HUES6 (cell line): ENCODE measurements at regions not wholly inside any gene's neighbourhood (a gene's known extent, or its start where the extent isn't known, plus 50 kb on each side); places are given as distances from the start of the nearest gene placed in this dataset.
"Not testable (repeated sequence)": the region's sequence is repeated elsewhere in the genome, so short reads cannot be mapped to it uniquely, and the experiment has no call there.

ENCODE experiments used
- H3K27ac ChIP-seq: 2 replicates; pipeline ENCODE4 v1.7.0; 2013; ENCODE audit warnings: low read depth, mild to moderate bottlenecking, low read length, inconsistent platforms
- H3K27me3 ChIP-seq: 2 replicates; pipeline ENCODE4 v1.6.1; 2013; ENCODE audit warnings: low read length; ENCODE audit not compliant: control insufficient read depth, insufficient read depth
- H3K36me3 ChIP-seq: 2 replicates; pipeline ENCODE4 v1.6.1; 2013; ENCODE audit warnings: low read length; ENCODE audit not compliant: control insufficient read depth, insufficient read depth
- H3K4me1 ChIP-seq: 2 replicates; pipeline ENCODE4 v1.6.1; 2013; ENCODE audit warnings: low read length; ENCODE audit not compliant: control insufficient read depth, insufficient read depth
- H3K4me3 ChIP-seq: 2 replicates; pipeline ENCODE4 v1.5.1; 2013; ENCODE audit warnings: low read depth, low read length
- H3K9ac ChIP-seq: one replicate; pipeline ENCODE4 v1.6.1; 2013; ENCODE audit warnings: mild to moderate bottlenecking, low read length
- H3K9me3 ChIP-seq: 2 replicates; pipeline ENCODE4 v1.6.1; 2013; ENCODE audit warnings: low read depth, low read length; ENCODE audit not compliant: control insufficient read depth, insufficient read depth

DNA sequence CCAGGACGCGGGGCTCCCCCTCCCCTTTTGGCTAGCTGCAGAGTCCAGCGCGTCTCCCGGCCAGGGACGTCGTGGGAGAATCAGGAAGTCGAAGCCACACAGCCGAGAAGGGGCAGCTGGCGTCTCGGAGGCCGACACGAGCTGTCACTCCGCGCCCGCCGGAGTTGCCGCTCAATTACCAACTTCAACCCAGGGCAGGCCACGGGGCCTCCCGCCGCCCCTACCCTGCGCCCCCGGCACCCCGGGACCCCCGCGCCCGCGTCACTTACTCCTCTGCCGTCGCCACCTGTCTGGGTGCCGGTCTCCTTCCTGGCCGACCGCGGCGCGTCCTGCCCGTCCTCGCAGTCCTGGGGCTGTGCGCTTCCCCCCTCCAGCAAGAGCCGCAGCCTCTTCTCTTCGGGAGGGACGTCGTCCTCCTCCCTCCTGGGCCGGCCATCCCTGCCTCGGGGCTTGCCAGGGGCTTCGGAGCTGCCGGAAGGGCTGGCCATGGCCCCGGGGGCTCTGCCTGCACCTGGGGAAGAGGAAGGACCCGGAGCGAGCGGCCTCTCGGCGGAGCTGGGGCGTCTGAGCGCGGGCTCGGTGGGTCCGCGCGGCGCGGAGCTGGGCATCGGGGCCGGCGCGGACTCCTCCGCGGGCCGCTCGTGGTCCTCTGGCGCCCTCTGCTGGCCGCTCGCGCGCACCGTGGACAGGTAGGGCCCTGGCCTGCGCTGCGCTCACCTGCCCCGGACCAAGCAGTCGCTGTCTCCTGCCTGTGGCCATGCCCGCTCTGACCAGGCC is 65.6 kb upstream of the CLEC6A start:
- H3K27me3 ChIP-seq, H3K4me1 ChIP-seq, H3K27ac ChIP-seq, H3K9me3 ChIP-seq, H3K36me3 ChIP-seq: not testable (repeated sequence)
- Histone ChIP-seq H3K9ac (peak overlapping the region; percentile 55), H3K4me3 (peak overlapping the region; percentile 59)

DNA sequence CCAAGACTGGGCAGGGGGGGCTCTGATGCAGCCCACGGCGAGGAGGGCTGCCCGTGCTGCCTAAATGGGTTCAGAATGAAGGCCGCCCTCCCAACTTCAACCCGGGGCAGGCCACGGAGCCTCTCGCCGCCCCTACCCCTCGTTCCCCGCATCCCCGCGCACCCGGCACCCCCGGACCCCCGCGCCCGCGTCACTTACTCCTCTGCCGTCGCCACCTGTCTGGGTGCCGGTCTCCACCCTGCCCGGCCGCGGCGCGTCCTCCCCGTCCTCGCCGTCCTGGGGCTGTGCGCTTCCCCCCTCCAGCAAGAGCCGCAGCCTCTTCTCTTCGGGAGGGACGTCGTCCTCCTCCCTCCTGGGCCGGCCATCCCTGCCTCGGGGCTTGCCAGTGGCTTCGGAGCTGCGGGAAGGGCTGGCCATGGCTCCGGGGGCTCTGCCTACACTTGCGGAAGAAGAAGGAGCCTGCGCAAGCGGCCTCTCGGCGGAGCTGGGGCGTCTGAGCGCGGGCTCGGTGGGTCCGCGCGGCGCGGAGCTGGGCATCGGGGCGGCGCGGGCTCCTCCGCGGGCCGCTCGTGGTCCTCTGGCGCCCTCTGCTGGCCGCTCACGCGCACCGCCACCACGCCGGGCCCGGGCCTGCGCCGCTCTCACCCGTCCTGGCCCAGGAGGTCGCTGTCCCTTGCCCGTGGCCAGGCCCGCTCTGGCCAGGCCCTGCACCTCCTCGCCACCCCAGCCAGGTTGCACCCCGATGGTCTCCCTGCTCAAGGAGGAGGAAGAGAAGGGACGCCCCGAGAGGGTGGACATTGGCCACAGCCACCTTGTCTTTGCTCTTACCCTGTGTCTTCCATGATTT is 59.3 kb upstream of the CLEC6A start:
- H3K9me3 ChIP-seq, H3K27me3 ChIP-seq, H3K27ac ChIP-seq, H3K36me3 ChIP-seq: not testable (repeated sequence)
- H3K4me3 ChIP-seq = peak overlapping the region; percentile 77
- H3K4me1 ChIP-seq = peaks cover 13% of the 10 kb centered on the region
- H3K9ac ChIP-seq = peak overlapping the region; percentile 78

GRCh38 chr12:8397378-8397777 is 58.4 kb upstream of the CLEC6A start:
- H3K4me1 ChIP-seq = peaks cover 13% of the 10 kb centered on the region
- not testable (repeated sequence) for H3K27me3 ChIP-seq, H3K27ac ChIP-seq, H3K4me3 ChIP-seq, H3K9me3 ChIP-seq, H3K36me3 ChIP-seq, H3K9ac ChIP-seq

DNA sequence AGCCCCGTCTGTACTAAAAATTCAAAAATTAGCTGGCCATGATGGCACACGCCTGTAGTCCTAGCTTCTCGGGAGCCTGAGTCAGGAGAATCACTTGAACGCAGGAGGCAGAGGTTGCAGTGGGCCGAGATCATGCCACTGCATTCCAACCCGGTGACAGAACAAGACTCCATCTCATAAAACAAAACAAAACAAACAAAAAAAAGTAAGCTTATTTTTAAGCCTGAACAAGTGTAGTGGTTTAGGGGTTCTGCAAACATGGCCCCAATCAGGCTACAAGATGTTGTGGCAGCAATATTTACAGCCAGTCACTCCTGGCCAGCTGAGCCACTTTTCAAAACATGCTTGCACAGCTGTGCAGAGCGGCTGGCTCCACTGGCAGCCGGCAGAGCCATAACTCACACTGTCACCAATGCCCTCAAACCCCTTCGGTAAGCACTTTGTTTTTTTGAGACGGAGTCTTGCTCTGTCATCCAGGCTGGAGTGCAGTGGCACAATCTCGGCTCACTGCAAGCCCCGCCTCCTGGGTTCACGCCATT is 56.2 kb upstream of the CLEC6A start:
- H3K9ac ChIP-seq, H3K27me3 ChIP-seq, H3K4me3 ChIP-seq, H3K4me1 ChIP-seq, H3K9me3 ChIP-seq, H3K27ac ChIP-seq, H3K36me3 ChIP-seq: not testable (repeated sequence)

GRCh38 chr12:8403834-8404233 is 51.9 kb upstream of the CLEC6A start:
- H3K9me3 ChIP-seq, H3K27me3 ChIP-seq, H3K36me3 ChIP-seq, H3K4me3 ChIP-seq, H3K4me1 ChIP-seq, H3K27ac ChIP-seq, H3K9ac ChIP-seq: not testable (repeated sequence)

DNA sequence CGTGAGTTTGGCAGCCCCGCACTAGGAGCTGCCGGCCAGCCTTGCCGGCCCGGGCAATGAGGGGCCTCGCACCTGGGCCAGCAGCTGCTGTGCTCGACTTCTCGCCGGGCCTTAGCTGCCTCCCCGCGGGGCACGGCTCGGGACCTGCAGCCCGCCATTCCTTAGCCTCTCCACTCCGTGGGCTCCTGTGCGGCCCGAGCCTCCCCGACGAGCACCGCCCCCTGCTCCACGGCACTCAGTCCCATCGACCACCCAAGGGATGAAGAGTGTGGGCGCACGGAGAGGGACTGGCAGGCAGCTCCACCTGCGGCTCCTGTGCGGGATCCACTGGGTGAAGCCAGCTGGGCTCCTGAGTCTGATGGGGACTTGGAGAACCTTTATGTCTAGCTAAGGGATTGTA is 51.4 kb upstream of the CLEC6A start:
- not testable (repeated sequence) for H3K4me3 ChIP-seq, H3K27ac ChIP-seq, H3K9me3 ChIP-seq, H3K4me1 ChIP-seq, H3K9ac ChIP-seq, H3K27me3 ChIP-seq, H3K36me3 ChIP-seq
